NOMO-1 treated with dmso at 0.1 percent for 144 hours (cell line): ENCODE measurements at regions not wholly inside any gene's neighbourhood (a gene's known extent, or its start where the extent isn't known, plus 50 kb on each side); places are given as distances from the start of the nearest gene placed in this dataset.
"Not testable (repeated sequence)": the region's sequence is repeated elsewhere in the genome, so short reads cannot be mapped to it uniquely, and the experiment has no call there.

ENCODE experiments used
- DNase-seq: peaks from one replicate; lab custom pipeline; 2025; ENCODE audit not compliant: unreplicated experiment; lab: John Stamatoyannopoulos, UW

GRCh38 chr3:5466065-5466464 lies 278.6 kb downstream of the EDEM1 start:
- no peak for DNase-seq

- DNase-seq: no peak
Observed at GRCh38 chr3:5466717-5467116, 279.2 kb downstream of the EDEM1 start.

GRCh38 chr3:5473471-5473870 lies 286.0 kb downstream of the EDEM1 start:
- DNase-seq: no peak

- DNase-seq: no peak
Observed at GRCh38 chr3:5476403-5476802, 288.9 kb downstream of the EDEM1 start.

GRCh38 chr3:5479229-5479799 lies 291.8 kb downstream of the EDEM1 start:
- DNase-seq: no peak

GRCh38 chr3:5480190-5480589 lies 292.7 kb downstream of the EDEM1 start:
- no peak for DNase-seq

GRCh38 chr3:5485427-5485826 lies 297.9 kb downstream of the EDEM1 start:
- DNase-seq: no peak

- DNase-seq: no peak
Observed at GRCh38 chr3:5488771-5489170, 301.3 kb downstream of the EDEM1 start.

- DNase-seq: no peak
Observed at GRCh38 chr3:5489536-5489935, 302.0 kb downstream of the EDEM1 start.

- DNase-seq: peak; percentile 0
Observed at GRCh38 chr3:5494905-5495519, 307.5 kb downstream of the EDEM1 start.

GRCh38 chr3:5497497-5497896 lies 310.0 kb downstream of the EDEM1 start:
- DNase-seq: no peak

GRCh38 chr3:5498981-5499380 lies 311.5 kb downstream of the EDEM1 start:
- DNase-seq: no peak

GRCh38 chr3:5499404-5499803 lies 311.9 kb downstream of the EDEM1 start:
- no peak for DNase-seq

GRCh38 chr3:5503136-5503535 lies 315.6 kb downstream of the EDEM1 start:
- DNase-seq: no peak

- DNase-seq: no peak
Observed at GRCh38 chr3:5504135-5504534, 316.6 kb downstream of the EDEM1 start.

GRCh38 chr3:5505163-5505562 lies 317.7 kb downstream of the EDEM1 start:
- no peak for DNase-seq

- no peak for DNase-seq
Observed at GRCh38 chr3:5505997-5506396, 318.5 kb downstream of the EDEM1 start.

GRCh38 chr3:5508860-5509259 lies 321.4 kb downstream of the EDEM1 start:
- not testable (repeated sequence) for DNase-seq

GRCh38 chr3:5510300-5510699 lies 322.8 kb downstream of the EDEM1 start:
- no peak for DNase-seq

GRCh38 chr3:5517921-5518320 lies 330.4 kb downstream of the EDEM1 start:
- no peak for DNase-seq

- DNase-seq: no peak
Observed at GRCh38 chr3:5520237-5520636, 332.7 kb downstream of the EDEM1 start.

GRCh38 chr3:5523125-5523524 lies 335.6 kb downstream of the EDEM1 start:
- DNase-seq: no peak

- DNase-seq: no peak
Observed at GRCh38 chr3:5531039-5531438, 343.5 kb downstream of the EDEM1 start.
